ENCODE measurements at regions not wholly inside any gene's neighbourhood (a gene's known extent, or its start where the extent isn't known, plus 50 kb on each side); places are given as distances from the start of the nearest gene placed in this dataset.

DNA sequence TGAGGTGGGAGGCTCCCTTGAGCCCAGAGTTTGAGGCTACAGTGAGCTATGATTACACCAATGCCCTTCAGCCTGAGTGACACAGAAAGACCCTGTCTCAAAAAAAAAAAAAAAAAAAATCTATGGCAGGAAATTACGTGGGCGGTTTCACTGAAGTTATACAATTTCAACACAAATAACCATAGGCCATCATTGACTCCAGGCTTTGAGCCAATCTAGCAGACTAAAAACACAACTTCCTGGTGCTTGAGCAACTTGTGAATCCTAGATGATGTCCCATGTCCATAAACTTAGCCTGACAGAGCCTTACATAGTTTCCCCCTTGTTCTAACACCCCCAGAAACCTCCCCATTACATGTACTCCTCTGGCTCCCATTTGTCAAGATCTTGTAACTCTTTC lies 131.8 kb downstream of the QRSL1 start:
- ChIA-PET RAD21 (ENCODE audit: unreplicated experiment) (no interaction called here), SMC1A (ENCODE audit: uncharacterized antibody, unreplicated experiment) (interaction anchor here (0.7 to 1.1 kb wide), 2 partner anchors 9 to 194 kb away, joined by 3 to 4 read pairs; no protein-coding TSS in a partner anchor), POLR2A (no interaction called here), CTCF (no interaction called here)
- ATAC-seq (no peak), DNase-seq (ENCODE audit: low read depth, low spot score) (no peak), FAIRE-seq (no peak)
- Histone ChIP-seq H3K4me1 (ENCODE audit: control insufficient read depth, insufficient read depth, low read length) (no peaks in the 10 kb centered on the region), H3K27ac (ENCODE audit: control insufficient read depth, insufficient read depth) (no peak overlapping the region), H4K20me1 (ENCODE audit: control insufficient read depth, insufficient read depth) (no peaks in the 10 kb centered on the region), H3K4me2 (ENCODE audit: control insufficient read depth, insufficient read depth) (no peak overlapping the region), H3K36me3 (ENCODE audit: control insufficient read depth in 2 of 2, insufficient read depth in 2 of 2, low read length in 1 of 2) (no peaks in the 10 kb centered on the region), H2AFZ (ENCODE audit: control insufficient read depth, low read depth, low read length) (no peak overlapping the region), H3K79me2 (ENCODE audit: control insufficient read depth, insufficient read depth, low read length) (no peaks in the 10 kb centered on the region), H3K9ac (ENCODE audit: control insufficient read depth, insufficient read depth, low read length) (no peak overlapping the region), H3K27me3 (replicated peaks in 1 of 2; ENCODE audit: control insufficient read depth in 2 of 2, insufficient read depth in 2 of 2, low read length in 1 of 2) (no peaks in the 10 kb centered on the region), H3K4me3 (no peak overlapping the region), H3K9me3 (replicated peaks; ENCODE audit: control insufficient read depth, insufficient read depth, low read length) (no peaks in the 10 kb centered on the region; the same call in 2 of the 3 replicates)
- in situ Hi-C loops (cut with MboI) (no loop called here), intact Hi-C loops (cut with micrococcal nuclease; ENCODE audit: unreplicated experiment) (no loop called here)
- TF ChIP-seq ZNF207 (IDR thresholded peaks at IDR 0.05; ENCODE audit: borderline replicate concordance) (no peak), ATF7 (IDR thresholded peaks at IDR 0.05; ENCODE audit: low read depth) (no peak), ASH2L (IDR thresholded peaks at IDR 0.05; ENCODE audit: borderline replicate concordance, low read depth) (no peak)
- 42% methylated on average over 2 of the region's 2 CpGs for WGBS (ENCODE audit: insufficient coverage, insufficient replicate concordance, low lambda C conversion rate, missing lambda C conversion rate)
- no TSS peak for BruUV-seq (replicated peaks)

DNA sequence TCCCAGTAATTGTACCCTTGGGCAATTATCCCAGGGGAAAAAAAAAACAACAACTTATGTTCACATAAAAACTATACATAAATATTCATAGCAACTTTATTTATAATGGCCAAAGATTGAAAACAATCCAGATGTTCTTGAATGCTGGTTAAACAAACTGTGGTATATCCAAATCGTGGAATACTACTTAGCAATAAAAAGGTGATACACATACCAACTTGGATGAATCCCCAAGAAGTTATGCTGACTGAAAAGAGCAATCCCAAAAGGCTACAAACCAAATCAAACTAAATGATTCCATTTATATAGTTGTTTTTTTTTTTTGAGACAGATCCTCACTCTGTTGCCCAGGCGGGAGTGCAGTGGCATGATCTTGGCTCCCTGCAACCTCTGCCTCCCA lies 129.7 kb downstream of the QRSL1 start:
- Histone ChIP-seq H3K36me3 (ENCODE audit: control insufficient read depth in 2 of 2, insufficient read depth in 2 of 2, low read length in 1 of 2) (no peaks in the 10 kb centered on the region), H3K4me1 (ENCODE audit: control insufficient read depth, insufficient read depth, low read length) (no peaks in the 10 kb centered on the region), H3K9ac (ENCODE audit: control insufficient read depth, insufficient read depth, low read length) (no peak overlapping the region), H3K9me3 (replicated peaks; ENCODE audit: control insufficient read depth, insufficient read depth, low read length) (no peaks in the 10 kb centered on the region; the same call in 2 of the 3 replicates), H2AFZ (ENCODE audit: control insufficient read depth, low read depth, low read length) (no peak overlapping the region), H4K20me1 (ENCODE audit: control insufficient read depth, insufficient read depth) (no peaks in the 10 kb centered on the region), H3K27me3 (replicated peaks in 1 of 2; ENCODE audit: control insufficient read depth in 2 of 2, insufficient read depth in 2 of 2, low read length in 1 of 2) (no peaks in the 10 kb centered on the region), H3K4me2 (ENCODE audit: control insufficient read depth, insufficient read depth) (no peak overlapping the region), H3K4me3 (no peak overlapping the region), H3K27ac (ENCODE audit: control insufficient read depth, insufficient read depth) (no peak overlapping the region), H3K79me2 (ENCODE audit: control insufficient read depth, insufficient read depth, low read length) (no peaks in the 10 kb centered on the region)
- ChIA-PET SMC1A (ENCODE audit: uncharacterized antibody, unreplicated experiment) (no interaction called here), POLR2A (no interaction called here), RAD21 (ENCODE audit: unreplicated experiment) (no interaction called here), CTCF (no interaction called here)
- DNase-seq (ENCODE audit: low read depth, low spot score) (no peak), ATAC-seq (no peak), FAIRE-seq (no peak)
- in situ Hi-C loops (cut with MboI) (no loop called here), intact Hi-C loops (cut with micrococcal nuclease; ENCODE audit: unreplicated experiment) (no loop called here)
- BruUV-seq (replicated peaks): no TSS peak
- 66% methylated on average over 2 of the region's 2 CpGs for WGBS (ENCODE audit: insufficient coverage, insufficient replicate concordance, low lambda C conversion rate, missing lambda C conversion rate)
- no peak for TF ChIP-seq NFIC (IDR thresholded peaks at IDR 0.05; ENCODE audit: low read depth, low read length)
- TF ChIP-seq BACH1 (IDR thresholded peaks at IDR 0.05; ENCODE audit: borderline replicate concordance): no peak
- TF ChIP-seq, protein P1, sequence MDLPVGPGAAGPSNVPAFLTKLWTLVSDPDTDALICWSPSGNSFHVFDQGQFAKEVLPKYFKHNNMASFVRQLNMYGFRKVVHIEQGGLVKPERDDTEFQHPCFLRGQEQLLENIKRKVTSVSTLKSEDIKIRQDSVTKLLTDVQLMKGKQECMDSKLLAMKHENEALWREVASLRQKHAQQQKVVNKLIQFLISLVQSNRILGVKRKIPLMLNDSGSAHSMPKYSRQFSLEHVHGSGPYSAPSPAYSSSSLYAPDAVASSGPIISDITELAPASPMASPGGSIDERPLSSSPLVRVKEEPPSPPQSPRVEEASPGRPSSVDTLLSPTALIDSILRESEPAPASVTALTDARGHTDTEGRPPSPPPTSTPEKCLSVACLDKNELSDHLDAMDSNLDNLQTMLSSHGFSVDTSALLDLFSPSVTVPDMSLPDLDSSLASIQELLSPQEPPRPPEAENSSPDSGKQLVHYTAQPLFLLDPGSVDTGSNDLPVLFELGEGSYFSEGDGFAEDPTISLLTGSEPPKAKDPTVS (IDR thresholded peaks at IDR 0.05; ENCODE audit: low read depth, low read length): no peak
- TF ChIP-seq, protein P2, sequence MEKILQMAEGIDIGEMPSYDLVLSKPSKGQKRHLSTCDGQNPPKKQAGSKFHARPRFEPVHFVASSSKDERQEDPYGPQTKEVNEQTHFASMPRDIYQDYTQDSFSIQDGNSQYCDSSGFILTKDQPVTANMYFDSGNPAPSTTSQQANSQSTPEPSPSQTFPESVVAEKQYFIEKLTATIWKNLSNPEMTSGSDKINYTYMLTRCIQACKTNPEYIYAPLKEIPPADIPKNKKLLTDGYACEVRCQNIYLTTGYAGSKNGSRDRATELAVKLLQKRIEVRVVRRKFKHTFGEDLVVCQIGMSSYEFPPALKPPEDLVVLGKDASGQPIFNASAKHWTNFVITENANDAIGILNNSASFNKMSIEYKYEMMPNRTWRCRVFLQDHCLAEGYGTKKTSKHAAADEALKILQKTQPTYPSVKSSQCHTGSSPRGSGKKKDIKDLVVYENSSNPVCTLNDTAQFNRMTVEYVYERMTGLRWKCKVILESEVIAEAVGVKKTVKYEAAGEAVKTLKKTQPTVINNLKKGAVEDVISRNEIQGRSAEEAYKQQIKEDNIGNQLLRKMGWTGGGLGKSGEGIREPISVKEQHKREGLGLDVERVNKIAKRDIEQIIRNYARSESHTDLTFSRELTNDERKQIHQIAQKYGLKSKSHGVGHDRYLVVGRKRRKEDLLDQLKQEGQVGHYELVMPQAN (conservative IDR thresholded peaks at IDR 0.05): no peak
- TF ChIP-seq, protein P3, sequence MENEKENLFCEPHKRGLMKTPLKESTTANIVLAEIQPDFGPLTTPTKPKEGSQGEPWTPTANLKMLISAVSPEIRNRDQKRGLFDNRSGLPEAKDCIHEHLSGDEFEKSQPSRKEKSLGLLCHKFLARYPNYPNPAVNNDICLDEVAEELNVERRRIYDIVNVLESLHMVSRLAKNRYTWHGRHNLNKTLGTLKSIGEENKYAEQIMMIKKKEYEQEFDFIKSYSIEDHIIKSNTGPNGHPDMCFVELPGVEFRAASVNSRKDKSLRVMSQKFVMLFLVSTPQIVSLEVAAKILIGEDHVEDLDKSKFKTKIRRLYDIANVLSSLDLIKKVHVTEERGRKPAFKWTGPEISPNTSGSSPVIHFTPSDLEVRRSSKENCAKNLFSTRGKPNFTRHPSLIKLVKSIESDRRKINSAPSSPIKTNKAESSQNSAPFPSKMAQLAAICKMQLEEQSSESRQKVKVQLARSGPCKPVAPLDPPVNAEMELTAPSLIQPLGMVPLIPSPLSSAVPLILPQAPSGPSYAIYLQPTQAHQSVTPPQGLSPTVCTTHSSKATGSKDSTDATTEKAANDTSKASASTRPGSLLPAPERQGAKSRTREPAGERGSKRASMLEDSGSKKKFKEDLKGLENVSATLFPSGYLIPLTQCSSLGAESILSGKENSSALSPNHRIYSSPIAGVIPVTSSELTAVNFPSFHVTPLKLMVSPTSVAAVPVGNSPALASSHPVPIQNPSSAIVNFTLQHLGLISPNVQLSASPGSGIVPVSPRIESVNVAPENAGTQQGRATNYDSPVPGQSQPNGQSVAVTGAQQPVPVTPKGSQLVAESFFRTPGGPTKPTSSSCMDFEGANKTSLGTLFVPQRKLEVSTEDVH (IDR thresholded peaks at IDR 0.05; ENCODE audit: low read depth, partially characterized antibody): no peak
- no peak for TF ChIP-seq POLR2AphosphoS5 (IDR thresholded peaks at IDR 0.05; ENCODE audit: low read length)
- TF ChIP-seq SRF (IDR thresholded peaks at IDR 0.05; ENCODE audit: low read depth in 2 of 2, low read length in 2 of 2): no peak
- no peak for TF ChIP-seq NBN (IDR thresholded peaks at IDR 0.05)
- TF ChIP-seq ZNF217 (IDR thresholded peaks at IDR 0.05): no peak
